Stimulated activated naive CD8-positive, alpha-beta T cell treated with anti-CD3 and anti-CD28 coated beads, Interleukin-15, Interleukin-2, amounts not matched to agents 100 U/mL and 50 U/mL, for 24 hours (primary cell): ENCODE measurements at regions not wholly inside any gene's neighbourhood (a gene's known extent, or its start where the extent isn't known, plus 50 kb on each side); places are given as distances from the start of the nearest gene placed in this dataset.

Experiments used
- ATAC-seq: fragments of 150-1000 bp; cut with Tn5 transposase; one replicate; pipeline ENCODE4 v1.10.0; 2021
- DNase-seq: peaks from one replicate; pipeline ENCODE4 v3.0.0; 2021

DNA sequence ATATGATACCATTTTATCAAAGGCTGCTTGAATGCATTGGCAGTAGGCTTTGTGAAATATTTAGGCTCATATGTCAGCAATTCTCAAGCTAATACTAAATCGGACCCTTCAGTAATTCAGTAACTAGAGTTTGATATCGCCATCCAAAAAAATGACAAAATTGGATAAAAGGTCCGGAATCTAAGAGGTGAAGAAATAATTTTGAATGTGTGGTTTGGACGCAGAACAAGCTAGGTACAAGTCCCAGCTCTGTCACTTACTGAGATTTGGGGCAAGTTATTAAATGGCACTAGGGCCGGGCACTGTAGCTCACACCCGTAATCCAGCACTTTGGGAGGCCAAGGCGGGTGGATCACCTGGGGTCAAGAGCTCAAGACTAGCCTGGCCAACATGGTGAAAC lies 956.5 kb downstream of the CDH11 start:
- no peak for DNase-seq
- ATAC-seq = no peak

DNA sequence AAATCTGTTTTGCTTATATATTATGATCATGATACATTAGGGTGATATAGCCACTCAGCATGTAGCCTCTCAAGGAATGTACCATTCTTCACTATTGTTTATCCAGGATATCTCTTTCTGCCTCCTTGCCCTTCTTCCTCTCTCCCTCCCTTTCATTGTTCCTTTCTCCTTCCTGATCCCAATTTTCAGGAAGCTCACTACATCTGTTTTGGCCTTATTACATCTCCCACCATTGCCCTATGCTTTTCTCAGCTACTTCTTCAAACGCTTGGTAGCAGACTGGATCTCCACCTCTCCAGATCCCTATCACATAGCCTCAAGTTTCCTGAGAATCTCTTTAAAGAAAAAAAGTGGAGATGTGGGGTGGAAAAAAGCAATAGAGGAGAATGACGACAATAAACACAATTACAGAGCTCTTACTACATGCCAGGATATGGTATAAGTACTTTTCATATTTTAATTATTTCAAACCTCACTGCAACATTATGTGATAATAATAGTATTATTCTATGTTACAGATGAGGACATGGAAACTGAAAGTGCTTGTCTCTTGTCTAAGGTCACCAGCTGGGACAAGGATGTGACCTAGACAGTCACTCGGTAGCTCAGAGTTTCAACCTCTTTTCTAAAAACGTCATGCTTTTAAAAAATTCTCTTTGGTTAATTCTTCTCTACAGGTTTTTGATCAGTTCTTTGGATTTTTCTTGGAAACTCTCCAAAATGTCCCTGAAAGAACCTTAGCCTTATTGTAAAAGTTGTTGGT lies 959.1 kb downstream of the CDH11 start:
- ATAC-seq (no peak), DNase-seq (no peak)

- ATAC-seq (no peak), DNase-seq (no peak)
These were observed 961.9 kb downstream of the CDH11 start for GRCh38 chr16:64159976-64160375.

- ATAC-seq (no peak), DNase-seq (no peak)
These were observed 962.8 kb downstream of the CDH11 start for GRCh38 chr16:64158941-64159588.

DNA sequence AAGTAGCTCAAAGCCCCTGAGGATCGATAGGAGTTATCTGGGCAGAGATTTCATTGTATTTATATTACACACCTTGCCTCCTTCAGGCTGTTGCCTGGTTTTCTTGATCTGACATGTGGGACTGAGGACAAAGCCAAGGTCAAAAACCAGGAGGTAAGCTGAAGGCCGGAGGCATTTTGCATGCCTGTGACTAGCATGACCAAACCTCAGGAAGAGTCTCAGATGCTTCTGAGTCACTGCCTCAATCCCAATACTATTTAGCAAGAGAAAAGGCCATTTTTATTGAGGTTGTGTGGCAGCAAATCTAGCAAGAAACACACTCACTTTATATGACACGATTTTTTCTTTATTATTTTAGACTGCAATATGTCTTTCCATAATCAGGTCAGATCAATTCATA lies 968.1 kb downstream of the CDH11 start:
- DNase-seq (no peak), ATAC-seq (no peak)

DNA sequence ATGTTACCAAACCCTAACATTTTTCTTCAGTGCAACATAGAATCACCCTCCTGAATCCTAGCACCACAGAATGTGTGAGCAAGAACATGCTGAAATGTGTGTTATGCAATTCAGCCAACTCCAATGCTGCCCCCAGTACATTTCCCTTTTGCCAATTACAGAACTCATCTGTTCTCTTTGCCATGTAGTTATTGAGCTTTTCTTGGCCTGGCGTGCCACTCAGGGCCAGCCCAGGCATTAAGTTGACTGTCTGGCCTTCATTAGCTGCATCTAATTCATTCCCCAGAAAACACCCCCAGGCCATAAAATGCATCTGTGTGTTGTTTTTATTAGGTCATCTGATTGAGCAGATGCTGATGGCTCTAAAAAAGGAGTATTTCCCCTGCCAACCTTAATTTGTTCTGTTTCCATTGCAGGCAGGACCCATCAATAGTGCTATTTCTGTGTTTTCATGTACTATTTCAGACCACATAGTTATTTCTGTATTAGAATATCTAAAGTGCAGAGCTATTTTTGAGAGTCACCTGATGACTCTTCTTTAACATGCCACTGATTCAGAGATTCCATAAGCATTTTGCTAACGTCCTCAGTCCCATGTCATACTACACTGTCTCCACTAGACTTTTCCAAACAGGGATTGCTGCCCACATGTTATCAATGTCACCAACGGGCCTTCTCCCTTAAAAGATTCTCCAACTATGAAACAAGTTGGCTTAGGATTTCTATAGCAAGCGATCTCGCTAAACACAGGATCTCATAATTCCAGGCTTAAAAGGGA lies 969.7 kb downstream of the CDH11 start:
- ATAC-seq = no peak
- no peak for DNase-seq

DNA sequence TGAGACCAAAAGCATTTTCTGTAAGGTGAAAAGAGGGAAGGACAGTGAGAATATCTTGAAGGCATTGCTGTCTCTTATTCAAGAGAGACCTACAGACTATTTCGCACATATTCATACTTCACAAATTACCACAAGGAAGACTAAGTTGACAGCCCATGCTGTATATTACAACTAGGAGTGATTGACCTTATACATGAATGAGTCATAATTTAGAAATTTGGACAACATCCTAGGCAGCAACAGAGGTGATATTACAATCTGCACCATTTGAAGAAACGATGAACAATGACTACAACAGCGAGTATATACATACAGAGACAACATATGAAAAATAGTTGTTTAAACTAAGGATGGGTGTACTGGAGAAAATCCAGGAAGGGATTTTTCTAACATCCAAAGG lies 971.7 kb downstream of the CDH11 start:
- DNase-seq = no peak
- no peak for ATAC-seq

DNA sequence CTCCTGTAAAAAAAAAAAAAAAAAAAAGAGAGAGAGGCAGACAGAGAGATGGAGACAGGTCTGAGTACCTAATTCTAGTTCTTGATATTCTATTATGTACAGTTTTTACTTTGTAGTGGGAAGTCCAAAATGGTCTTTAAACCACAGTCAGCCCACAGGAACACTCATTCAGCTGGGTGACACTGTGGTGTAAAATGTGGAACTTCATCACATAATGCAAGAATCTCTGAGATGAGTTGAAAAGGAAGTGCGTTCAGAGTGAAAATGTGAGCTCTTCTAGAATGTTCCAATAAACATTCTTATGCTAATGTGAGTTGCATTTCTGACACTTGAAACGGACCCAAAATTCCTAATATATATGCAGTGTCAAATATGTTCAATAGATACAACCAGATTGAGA lies 972.1 kb downstream of the CDH11 start:
- no peak for ATAC-seq

DNA sequence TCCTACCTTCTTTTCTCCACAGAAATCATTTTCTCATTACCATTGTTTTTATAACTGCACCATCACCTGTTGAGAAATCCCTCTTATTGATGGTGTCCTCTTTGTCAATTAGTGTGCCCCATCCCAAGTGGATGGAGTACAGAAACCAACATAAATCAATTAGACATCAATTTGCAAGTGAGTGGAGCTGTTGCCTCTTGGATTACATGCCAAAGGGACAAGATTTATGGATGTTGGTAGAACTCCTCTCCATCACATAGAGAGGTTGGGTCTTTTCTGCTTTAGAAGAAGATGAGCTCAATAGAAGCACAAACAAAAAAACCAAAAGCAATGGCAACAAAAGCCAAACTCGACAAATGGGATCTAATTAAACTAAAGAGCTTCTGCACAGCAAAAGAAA lies 973.5 kb downstream of the CDH11 start:
- no peak for ATAC-seq
- DNase-seq = no peak

More for the DNA sequence above, 972.1 kb downstream of the CDH11 start:
- no peak for DNase-seq

DNA sequence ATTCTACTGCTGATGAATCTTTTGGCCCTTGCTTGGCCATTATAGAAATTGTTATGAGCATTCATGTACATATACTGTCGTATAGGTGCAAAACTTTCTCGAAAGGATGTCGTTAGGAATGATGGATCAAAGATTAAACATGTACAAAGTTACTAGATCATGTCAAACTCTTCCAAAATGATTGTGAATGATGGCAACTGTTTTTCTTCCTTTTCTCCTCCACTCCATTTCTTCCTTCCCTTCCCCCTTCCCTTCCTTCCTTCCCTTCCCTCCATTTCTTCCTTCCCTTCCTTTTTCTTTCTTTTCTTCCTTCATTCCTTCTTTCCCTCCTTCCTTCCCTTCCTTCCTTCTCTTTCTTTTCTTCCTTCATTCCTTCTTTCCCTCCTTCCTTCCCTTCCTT lies 973.9 kb downstream of the CDH11 start:
- DNase-seq (no peak), ATAC-seq (no peak)

GRCh38 chr16:64144617-64145016 lies 977.2 kb downstream of the CDH11 start:
- ATAC-seq (no peak), DNase-seq (no peak)

GRCh38 chr16:64138621-64139020 lies 983.2 kb downstream of the CDH11 start:
- ATAC-seq (no peak), DNase-seq (no peak)

- ATAC-seq (no peak), DNase-seq (no peak)
These were observed 983.9 kb downstream of the CDH11 start for GRCh38 chr16:64138006-64138405.

- no peak for DNase-seq
- ATAC-seq = no peak
These were observed 985.1 kb downstream of the CDH11 start for GRCh38 chr16:64136743-64137142.

- DNase-seq (no peak), ATAC-seq (no peak)
These were observed 985.5 kb downstream of the CDH11 start for GRCh38 chr16:64136314-64136713.

GRCh38 chr16:64133366-64133765 lies 988.5 kb downstream of the CDH11 start:
- no peak for ATAC-seq
- DNase-seq = no peak

GRCh38 chr16:64132759-64133361 lies 989.0 kb downstream of the CDH11 start:
- DNase-seq (no peak), ATAC-seq (no peak)

DNA sequence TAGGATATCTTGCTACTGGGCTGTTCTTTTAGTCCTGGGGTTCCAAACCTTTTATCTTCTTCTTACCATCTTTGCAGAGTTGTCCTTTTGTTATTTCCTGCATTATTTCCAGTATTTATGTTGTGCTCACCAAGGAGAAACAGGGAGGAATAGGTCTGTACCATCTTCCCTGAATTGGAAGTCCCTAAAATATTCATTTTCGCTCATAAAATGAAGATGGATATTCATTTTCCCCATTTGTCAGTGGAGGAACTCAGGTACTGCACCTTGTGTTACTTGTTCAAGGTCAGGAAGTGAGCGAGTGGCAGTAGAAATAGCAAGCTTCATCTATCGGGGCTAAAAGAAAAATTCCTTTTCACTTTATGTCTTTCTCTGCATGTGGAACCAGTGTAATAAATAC lies 989.7 kb downstream of the CDH11 start:
- ATAC-seq (no peak), DNase-seq (no peak)

- no peak for DNase-seq
- ATAC-seq = no peak
These were observed 990.4 kb downstream of the CDH11 start for GRCh38 chr16:64131423-64131822.

DNA sequence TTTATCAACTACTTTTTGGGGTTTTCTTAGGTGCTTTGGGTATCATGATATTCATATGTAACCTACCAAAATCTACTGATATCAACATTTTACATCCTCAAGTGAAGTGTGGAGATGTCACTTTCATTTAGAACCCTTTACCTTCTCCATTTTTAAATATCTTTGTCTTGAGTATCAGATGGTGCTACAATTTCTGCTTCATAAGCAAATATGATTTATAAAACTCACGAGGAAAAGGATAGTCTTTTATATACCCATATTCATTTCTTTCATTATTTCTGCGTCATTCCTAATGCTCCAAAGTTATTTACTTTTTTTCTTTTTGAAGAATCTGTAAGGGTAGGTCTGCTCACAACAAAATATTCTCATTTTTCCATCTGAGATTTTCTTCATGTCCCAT lies 991.7 kb downstream of the CDH11 start:
- DNase-seq = no peak

GRCh38 chr16:64122177-64122576 lies 999.7 kb downstream of the CDH11 start:
- DNase-seq (no peak), ATAC-seq (no peak)

More for the DNA sequence above, 991.7 kb downstream of the CDH11 start:
- no peak for ATAC-seq

GRCh38 chr16:64121473-64121872 lies 1000.4 kb downstream of the CDH11 start:
- ATAC-seq = no peak
- no peak for DNase-seq

GRCh38 chr16:64116151-64116550 lies 1005.7 kb downstream of the CDH11 start:
- DNase-seq (no peak), ATAC-seq (no peak)
